Erythroblast (primary cell): ENCODE measurements at regions not wholly inside any gene's neighbourhood (a gene's known extent, or its start where the extent isn't known, plus 50 kb on each side); places are given as distances from the start of the nearest gene placed in this dataset.

Source experiments
- GATA1 ChIP-seq: IDR thresholded peaks from 2 replicates; pipeline ENCODE4 v1.6.1; 2011; ENCODE audit warnings: low read depth, mild to moderate bottlenecking, control low read depth, low read length, moderate library complexity
- POLR2A ChIP-seq: IDR thresholded peaks from 2 replicates; pipeline ENCODE4 v1.6.1; 2011; ENCODE audit warnings: mild to moderate bottlenecking, low read length

DNA sequence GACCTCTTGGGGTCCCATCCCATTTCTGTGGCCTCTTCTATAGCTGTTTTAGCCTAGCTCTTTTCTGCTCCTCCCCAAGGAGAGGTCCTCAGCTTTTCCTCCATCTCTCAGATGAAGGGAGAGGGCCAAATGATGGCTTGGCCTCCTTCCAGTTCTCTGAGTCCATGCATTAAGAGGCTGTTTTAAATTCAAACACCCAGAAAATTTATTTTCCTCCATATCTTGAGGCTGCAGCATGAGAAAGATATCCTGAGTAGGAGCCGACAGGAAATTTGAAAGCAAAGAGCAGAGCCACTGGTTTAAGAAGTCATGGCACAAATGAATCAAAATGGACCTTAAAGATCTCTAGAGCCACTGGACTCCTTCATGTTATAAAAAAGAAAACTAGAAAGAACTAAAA lies 558.8 kb downstream of the MID1IP1 start:
- no peak for TF ChIP-seq POLR2A
- no peak for TF ChIP-seq GATA1
